ENCODE measurements at regions not wholly inside any gene's neighbourhood (a gene's known extent, or its start where the extent isn't known, plus 50 kb on each side); places are given as distances from the start of the nearest gene placed in this dataset.

- H3K27ac ChIP-seq (ENCODE audit: low read depth, low read length, poor library complexity, severe bottlenecking), result no peak overlapping the region
- BruUV-seq (replicated peaks), result no TSS peak
- TF ChIP-seq EZH2 (IDR thresholded peaks at IDR 0.05; ENCODE audit: borderline replicate concordance, low read depth, low read length, poor library complexity, severe bottlenecking), result no peak
- TF ChIP-seq CTCF (conservative IDR thresholded peaks at IDR 0.05; ENCODE audit: low read depth, low read length), result no peak
- DNase-seq (ENCODE audit: low spot score), result no peak
- no peaks in the 10 kb centered on the region for H3K27me3 ChIP-seq (replicated peaks; ENCODE audit: insufficient read depth, low read depth, low read length, poor library complexity)
- ChIA-PET POLR2A (ENCODE audit: low non-redundant PET) (no interaction called here), CTCF (no interaction called here)
- H3K4me1 ChIP-seq (ENCODE audit: insufficient read depth, low read length, poor library complexity, severe bottlenecking), result no peaks in the 10 kb centered on the region
- intact Hi-C loops (cut with micrococcal nuclease; ENCODE audit: unreplicated experiment), result no loop called here
- peaks cover 4% of the 10 kb centered on the region for H3K9me3 ChIP-seq (ENCODE audit: low read depth, low read length, poor library complexity, severe bottlenecking)
- H3K4me3 ChIP-seq (ENCODE audit: low read depth, low read length, poor library complexity, severe bottlenecking), result no peak overlapping the region
- no peaks in the 10 kb centered on the region for H3K36me3 ChIP-seq (ENCODE audit: insufficient read depth, low read length, poor library complexity, severe bottlenecking)
Observed at GRCh38 chr13:74929436-74929835, 552.5 kb downstream of the TBC1D4 start.

GRCh38 chr13:74927823-74928222 is 554.1 kb downstream of the TBC1D4 start:
- no peak for DNase-seq (ENCODE audit: low spot score)
- TF ChIP-seq EZH2 (IDR thresholded peaks at IDR 0.05; ENCODE audit: borderline replicate concordance, low read depth, low read length, poor library complexity, severe bottlenecking) (no peak), CTCF (conservative IDR thresholded peaks at IDR 0.05; ENCODE audit: low read depth, low read length) (no peak)
- intact Hi-C loops (cut with micrococcal nuclease; ENCODE audit: unreplicated experiment), result no loop called here
- H3K4me3 ChIP-seq (ENCODE audit: low read depth, low read length, poor library complexity, severe bottlenecking), result no peak overlapping the region
- H3K4me1 ChIP-seq (ENCODE audit: insufficient read depth, low read length, poor library complexity, severe bottlenecking), result no peaks in the 10 kb centered on the region
- no peaks in the 10 kb centered on the region for H3K27me3 ChIP-seq (replicated peaks; ENCODE audit: insufficient read depth, low read depth, low read length, poor library complexity)
- CTCF ChIA-PET, result no interaction called here
- no peaks in the 10 kb centered on the region for H3K36me3 ChIP-seq (ENCODE audit: insufficient read depth, low read length, poor library complexity, severe bottlenecking)
- no peak overlapping the region for H3K27ac ChIP-seq (ENCODE audit: low read depth, low read length, poor library complexity, severe bottlenecking)
- H3K9me3 ChIP-seq (ENCODE audit: low read depth, low read length, poor library complexity, severe bottlenecking), result peaks cover 4% of the 10 kb centered on the region
- no TSS peak for BruUV-seq (replicated peaks)
- POLR2A ChIA-PET (ENCODE audit: low non-redundant PET), result no interaction called here

GRCh38 chr13:74922963-74923362 is 559.0 kb downstream of the TBC1D4 start:
- intact Hi-C loops (cut with micrococcal nuclease; ENCODE audit: unreplicated experiment), result no loop called here
- no peak overlapping the region for H3K27ac ChIP-seq (ENCODE audit: low read depth, low read length, poor library complexity, severe bottlenecking)
- peaks cover 4% of the 10 kb centered on the region for H3K9me3 ChIP-seq (ENCODE audit: low read depth, low read length, poor library complexity, severe bottlenecking)
- no peak overlapping the region for H3K4me3 ChIP-seq (ENCODE audit: low read depth, low read length, poor library complexity, severe bottlenecking)
- POLR2A ChIA-PET (ENCODE audit: low non-redundant PET), result no interaction called here
- CTCF ChIA-PET, result no interaction called here
- TF ChIP-seq EZH2 (IDR thresholded peaks at IDR 0.05; ENCODE audit: borderline replicate concordance, low read depth, low read length, poor library complexity, severe bottlenecking) (no peak), CTCF (conservative IDR thresholded peaks at IDR 0.05; ENCODE audit: low read depth, low read length) (no peak)
- DNase-seq (ENCODE audit: low spot score), result no peak
- no peaks in the 10 kb centered on the region for H3K36me3 ChIP-seq (ENCODE audit: insufficient read depth, low read length, poor library complexity, severe bottlenecking)
- no peaks in the 10 kb centered on the region for H3K27me3 ChIP-seq (replicated peaks; ENCODE audit: insufficient read depth, low read depth, low read length, poor library complexity)
- no TSS peak for BruUV-seq (replicated peaks)
- no peaks in the 10 kb centered on the region for H3K4me1 ChIP-seq (ENCODE audit: insufficient read depth, low read length, poor library complexity, severe bottlenecking)
